SK-N-SH (cell line): ENCODE measurements at regions not wholly inside any gene's neighbourhood (a gene's known extent, or its start where the extent isn't known, plus 50 kb on each side); places are given as distances from the start of the nearest gene placed in this dataset.

ENCODE experiments used
- CTCF ChIA-PET: fragments of 300-600, 350-600 bp; formaldehyde crosslinking; extraction: SDS; loops from one replicate; lab custom pipeline; 2021; lab: Yijun Ruan, JAX
- POLR2A ChIA-PET: fragments of 350-600 bp; sonication (Branson Sonifier 250); formaldehyde crosslinking; extraction: SDS; loops from one replicate; lab custom pipeline; 2020; ENCODE audit warnings: antibody characterized with exemption, inconsistent platforms; lab: Yijun Ruan, JAX
- DNase-seq: peaks from one replicate; pipeline ENCODE4 v3.0.0; 2012
- H2AFZ ChIP-seq: fragments of 200-600 bp; sonication (generic); 2 replicates; pipeline ENCODE4 v1.8.1; 2016; ENCODE audit warnings: antibody characterized with exemption, mild to moderate bottlenecking, low read depth
- H3F3A ChIP-seq: fragments of 200-600 bp; sonication (generic); replicated peaks from 2 replicates; pipeline ENCODE3; 2016; ENCODE audit warnings: antibody characterized with exemption, mild to moderate bottlenecking; ENCODE audit not compliant: insufficient read depth
- H3K27ac ChIP-seq, 2 experiments: fragments of 200-500 bp in 1 of 2; fragments of 200-600 bp in 1 of 2; sonication (Bioruptor generic) in 1 of 2; sonication (generic), shearing (Covaris generic) in 1 of 2; 2 replicates each; pipeline versions ENCODE4 v1.5.1 to v1.6.1; 2014 to 2016; ENCODE audit warnings: low read depth in 2 of 2, inconsistent platforms in 1 of 2, low read length in 1 of 2, mild to moderate bottlenecking in 1 of 2, mixed read lengths in 1 of 2
- H3K27me3 ChIP-seq: fragments of 200-600 bp; sonication (generic), shearing (Covaris generic); 2 replicates; pipeline ENCODE4 v1.6.1; 2016; ENCODE audit warnings: mixed run types; ENCODE audit not compliant: insufficient read depth
- H3K36me3 ChIP-seq, 2 experiments: fragments of 200-500 bp in 1 of 2; fragments of 200-600 bp in 1 of 2; sonication (Bioruptor generic) in 1 of 2; sonication (generic) in 1 of 2; replicated peaks in 1 of 2; 2 replicates each; pipeline versions ENCODE3 to v1.5.1; 2014 to 2016; ENCODE audit warnings: low read length in 1 of 2, mild to moderate bottlenecking in 1 of 2; ENCODE audit not compliant: insufficient read depth in 2 of 2, control insufficient read depth in 1 of 2
- H3K4me1 ChIP-seq, 2 experiments: fragments of 200-500 bp in 1 of 2; fragments of 200-600 bp in 1 of 2; sonication (Bioruptor generic) in 1 of 2; sonication (generic), shearing (Covaris generic) in 1 of 2; 2 replicates each; pipeline versions ENCODE4 v1.5.1 to v1.6.1; 2014 to 2016; ENCODE audit warnings: low read depth in 1 of 2, low read length in 1 of 2, mixed run types in 1 of 2; ENCODE audit not compliant: insufficient read depth in 2 of 2, control insufficient read depth in 1 of 2
- H3K4me2 ChIP-seq: fragments of 200-600 bp; sonication (generic), shearing (Covaris generic); 2 replicates; pipeline ENCODE4 v1.6.1; 2017; ENCODE audit warnings: mixed run types
- H3K4me3 ChIP-seq, 2 experiments: fragments of 200-500 bp in 1 of 2; fragments of 200-600 bp in 1 of 2; sonication (Bioruptor generic) in 1 of 2; sonication (generic), shearing (Covaris generic) in 1 of 2; 2 replicates each; pipeline versions ENCODE4 v1.5.1 to v1.8.1; 2014 to 2016; ENCODE audit warnings: low read depth in 2 of 2, inconsistent platforms in 1 of 2, low read length in 1 of 2, mild to moderate bottlenecking in 1 of 2, mixed read lengths in 1 of 2, moderate library complexity in 1 of 2
- H3K79me2 ChIP-seq: fragments of 200-600 bp; sonication (generic); 2 replicates; pipeline ENCODE4 v1.8.1; 2017; ENCODE audit warnings: mild to moderate bottlenecking; ENCODE audit not compliant: insufficient read depth
- H3K9ac ChIP-seq: fragments of 200-600 bp; sonication (generic); 2 replicates; pipeline ENCODE4 v1.6.1; 2017; ENCODE audit warnings: mixed run types
- H3K9me2 ChIP-seq: fragments of 200-600 bp; sonication (generic); 2 replicates; pipeline ENCODE4 v1.6.1; 2017; ENCODE audit warnings: mixed run types
- H3K9me3 ChIP-seq: fragments of 200-600 bp; sonication (generic); 2 replicates; pipeline ENCODE4 v1.6.1; 2017; ENCODE audit warnings: mixed run types, mild to moderate bottlenecking, moderate library complexity
- H4K20me1 ChIP-seq: fragments of 200-600 bp; sonication (generic); 2 replicates; pipeline ENCODE4 v1.6.1; 2017; ENCODE audit warnings: mild to moderate bottlenecking, mixed run types; ENCODE audit not compliant: insufficient read depth
- CHD2 ChIP-seq: fragments of 150-350 bp; IDR thresholded peaks from 2 replicates; pipeline ENCODE4 v1.6.1; 2018; ENCODE audit warnings: low read length; ENCODE audit not compliant: partially characterized antibody
- EP300 ChIP-seq, 2 experiments: IDR thresholded peaks; 2 replicates each; pipeline versions ENCODE4 v1.4.0 to v1.6.1; 2012; ENCODE audit warnings: borderline replicate concordance in 1 of 2, low read depth in 1 of 2, low read length in 1 of 2
- EZH2phosphoT487 ChIP-seq: fragments of 200-600 bp; sonication (generic); IDR thresholded peaks from 2 replicates; pipeline ENCODE4 v1.6.1; 2017; ENCODE audit warnings: low read depth, mixed run types, mild to moderate bottlenecking, antibody characterized with exemption, moderate library complexity, borderline replicate concordance
- FOSL2 ChIP-seq: IDR thresholded peaks from 2 replicates; pipeline ENCODE4 v1.4.0; 2012; ENCODE audit warnings: low read depth, mild to moderate bottlenecking, moderate library complexity, borderline replicate concordance
- FOXM1 ChIP-seq: IDR thresholded peaks from 2 replicates; pipeline ENCODE4 v1.4.0; 2012; ENCODE audit warnings: low read depth, mild to moderate bottlenecking
- GABPA ChIP-seq: IDR thresholded peaks from 2 replicates; pipeline ENCODE4 v1.4.0; 2012; ENCODE audit warnings: low read depth, mild to moderate bottlenecking
- POLR2AphosphoS5 ChIP-seq: IDR thresholded peaks from 2 replicates; pipeline ENCODE4 v1.6.1; 2012; ENCODE audit warnings: low read depth, low read length
- RAD21 ChIP-seq: IDR thresholded peaks from 2 replicates; pipeline ENCODE4 v1.6.1; 2012; ENCODE audit warnings: mild to moderate bottlenecking, low read length
- TAF1 ChIP-seq: IDR thresholded peaks from 2 replicates; pipeline ENCODE4 v1.6.1; 2012; ENCODE audit warnings: low read depth, mild to moderate bottlenecking, low read length, moderate library complexity, borderline replicate concordance
- TEAD4 ChIP-seq: IDR thresholded peaks from 2 replicates; pipeline ENCODE4 v1.4.0; 2012; ENCODE audit warnings: mild to moderate bottlenecking, borderline replicate concordance; ENCODE audit not compliant: insufficient read depth
- WGBS: methylation state at CpG from one replicate; pipeline ENCODE4 v1.1.6; 2017; ENCODE audit warnings: low lambda C conversion rate; 5-methylcytosine and 5-hydroxymethylcytosine counted together
- TF ChIP-seq, protein P1 (sequence below): IDR thresholded peaks from 2 replicates; pipeline ENCODE4; 2012
- TF ChIP-seq, protein P2 (sequence below): fragments of 150-350 bp; IDR thresholded peaks from 2 replicates; pipeline ENCODE4 v1.6.1; 2016; ENCODE audit warnings: mild to moderate bottlenecking, low read depth, low read length
- TF ChIP-seq, protein P3 (sequence below): IDR thresholded peaks from 2 replicates; pipeline ENCODE4 v1.4.0; 2012; ENCODE audit warnings: low read depth, borderline replicate concordance
- TF ChIP-seq, protein P4 (sequence below): IDR thresholded peaks from 2 replicates; pipeline ENCODE4 v1.6.1; 2012; ENCODE audit warnings: mild to moderate bottlenecking, low read depth, low read length, moderate library complexity

- TF ChIP-seq, protein P1, sequence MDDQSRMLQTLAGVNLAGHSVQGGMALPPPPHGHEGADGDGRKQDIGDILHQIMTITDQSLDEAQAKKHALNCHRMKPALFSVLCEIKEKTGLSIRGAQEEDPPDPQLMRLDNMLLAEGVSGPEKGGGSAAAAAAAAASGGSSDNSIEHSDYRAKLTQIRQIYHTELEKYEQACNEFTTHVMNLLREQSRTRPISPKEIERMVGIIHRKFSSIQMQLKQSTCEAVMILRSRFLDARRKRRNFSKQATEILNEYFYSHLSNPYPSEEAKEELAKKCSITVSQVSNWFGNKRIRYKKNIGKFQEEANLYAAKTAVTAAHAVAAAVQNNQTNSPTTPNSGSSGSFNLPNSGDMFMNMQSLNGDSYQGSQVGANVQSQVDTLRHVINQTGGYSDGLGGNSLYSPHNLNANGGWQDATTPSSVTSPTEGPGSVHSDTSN: no peak
- TF ChIP-seq FOSL2: no peak
- no peak for TF ChIP-seq GABPA
- TF ChIP-seq TAF1: no peak
- no peak for TF ChIP-seq POLR2AphosphoS5
- no peak for TF ChIP-seq RAD21
Observed at GRCh38 chr3:94310341-94311135, 247.7 kb downstream of the NSUN3 start (continued).

DNA sequence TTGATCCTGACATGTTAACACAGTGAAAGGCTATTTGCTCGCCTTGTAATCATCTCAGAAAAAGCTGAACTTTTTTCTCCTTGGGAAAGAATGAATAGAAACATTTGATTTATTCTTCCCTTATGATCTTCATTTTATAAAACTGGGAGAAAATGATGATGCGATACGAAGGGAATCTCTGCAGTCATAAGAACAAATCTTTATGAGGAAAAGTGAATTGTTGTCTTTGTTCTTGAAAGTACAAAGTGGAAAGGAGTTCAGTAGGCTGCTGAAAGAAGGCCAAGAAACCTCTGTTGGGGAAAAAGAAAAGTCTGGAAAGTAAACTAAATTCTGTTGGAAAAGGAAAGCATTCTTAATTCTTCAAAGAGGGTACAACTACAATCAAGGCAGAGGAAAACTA, 248.8 kb downstream of the NSUN3 start:
- Histone ChIP-seq H4K20me1 (no peaks in the 10 kb centered on the region), H3K27me3 (no peaks in the 10 kb centered on the region), H3K9ac (no peak overlapping the region), H3K4me3 (no peak overlapping the region), H3K4me1 (no peaks in the 10 kb centered on the region), H3K36me3 (no peaks in the 10 kb centered on the region), H2AFZ (no peak overlapping the region), H3K79me2 (no peaks in the 10 kb centered on the region), H3K9me3 (no peaks in the 10 kb centered on the region), H3K9me2 (no peaks in the 10 kb centered on the region), H3K27ac (no peak overlapping the region), H3K4me2 (no peak overlapping the region), H3F3A (no peaks in the 10 kb centered on the region)
- ChIA-PET POLR2A (no interaction called here), CTCF (interaction anchor here (0.8 to 1.0 kb wide), 2 partner anchors 62 to 77 kb away, joined by 3 read pairs; no protein-coding TSS in a partner anchor)
- DNase-seq: no peak
- TF ChIP-seq RAD21 (no peak), FOXM1 (no peak), TEAD4 (no peak), TAF1 (no peak), EZH2phosphoT487 (no peak), CHD2 (no peak), EP300 (IDR thresholded peaks at IDR 0.05; ENCODE audit: borderline replicate concordance in 1 of 2, low read depth in 1 of 2, low read length in 1 of 2) (no peak)
- TF ChIP-seq, protein P2, sequence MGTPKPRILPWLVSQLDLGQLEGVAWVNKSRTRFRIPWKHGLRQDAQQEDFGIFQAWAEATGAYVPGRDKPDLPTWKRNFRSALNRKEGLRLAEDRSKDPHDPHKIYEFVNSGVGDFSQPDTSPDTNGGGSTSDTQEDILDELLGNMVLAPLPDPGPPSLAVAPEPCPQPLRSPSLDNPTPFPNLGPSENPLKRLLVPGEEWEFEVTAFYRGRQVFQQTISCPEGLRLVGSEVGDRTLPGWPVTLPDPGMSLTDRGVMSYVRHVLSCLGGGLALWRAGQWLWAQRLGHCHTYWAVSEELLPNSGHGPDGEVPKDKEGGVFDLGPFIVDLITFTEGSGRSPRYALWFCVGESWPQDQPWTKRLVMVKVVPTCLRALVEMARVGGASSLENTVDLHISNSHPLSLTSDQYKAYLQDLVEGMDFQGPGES: no peak
- TF ChIP-seq, protein P3, sequence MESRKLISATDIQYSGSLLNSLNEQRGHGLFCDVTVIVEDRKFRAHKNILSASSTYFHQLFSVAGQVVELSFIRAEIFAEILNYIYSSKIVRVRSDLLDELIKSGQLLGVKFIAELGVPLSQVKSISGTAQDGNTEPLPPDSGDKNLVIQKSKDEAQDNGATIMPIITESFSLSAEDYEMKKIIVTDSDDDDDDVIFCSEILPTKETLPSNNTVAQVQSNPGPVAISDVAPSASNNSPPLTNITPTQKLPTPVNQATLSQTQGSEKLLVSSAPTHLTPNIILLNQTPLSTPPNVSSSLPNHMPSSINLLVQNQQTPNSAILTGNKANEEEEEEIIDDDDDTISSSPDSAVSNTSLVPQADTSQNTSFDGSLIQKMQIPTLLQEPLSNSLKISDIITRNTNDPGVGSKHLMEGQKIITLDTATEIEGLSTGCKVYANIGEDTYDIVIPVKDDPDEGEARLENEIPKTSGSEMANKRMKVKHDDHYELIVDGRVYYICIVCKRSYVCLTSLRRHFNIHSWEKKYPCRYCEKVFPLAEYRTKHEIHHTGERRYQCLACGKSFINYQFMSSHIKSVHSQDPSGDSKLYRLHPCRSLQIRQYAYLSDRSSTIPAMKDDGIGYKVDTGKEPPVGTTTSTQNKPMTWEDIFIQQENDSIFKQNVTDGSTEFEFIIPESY: no peak
- TF ChIP-seq, protein P4, sequence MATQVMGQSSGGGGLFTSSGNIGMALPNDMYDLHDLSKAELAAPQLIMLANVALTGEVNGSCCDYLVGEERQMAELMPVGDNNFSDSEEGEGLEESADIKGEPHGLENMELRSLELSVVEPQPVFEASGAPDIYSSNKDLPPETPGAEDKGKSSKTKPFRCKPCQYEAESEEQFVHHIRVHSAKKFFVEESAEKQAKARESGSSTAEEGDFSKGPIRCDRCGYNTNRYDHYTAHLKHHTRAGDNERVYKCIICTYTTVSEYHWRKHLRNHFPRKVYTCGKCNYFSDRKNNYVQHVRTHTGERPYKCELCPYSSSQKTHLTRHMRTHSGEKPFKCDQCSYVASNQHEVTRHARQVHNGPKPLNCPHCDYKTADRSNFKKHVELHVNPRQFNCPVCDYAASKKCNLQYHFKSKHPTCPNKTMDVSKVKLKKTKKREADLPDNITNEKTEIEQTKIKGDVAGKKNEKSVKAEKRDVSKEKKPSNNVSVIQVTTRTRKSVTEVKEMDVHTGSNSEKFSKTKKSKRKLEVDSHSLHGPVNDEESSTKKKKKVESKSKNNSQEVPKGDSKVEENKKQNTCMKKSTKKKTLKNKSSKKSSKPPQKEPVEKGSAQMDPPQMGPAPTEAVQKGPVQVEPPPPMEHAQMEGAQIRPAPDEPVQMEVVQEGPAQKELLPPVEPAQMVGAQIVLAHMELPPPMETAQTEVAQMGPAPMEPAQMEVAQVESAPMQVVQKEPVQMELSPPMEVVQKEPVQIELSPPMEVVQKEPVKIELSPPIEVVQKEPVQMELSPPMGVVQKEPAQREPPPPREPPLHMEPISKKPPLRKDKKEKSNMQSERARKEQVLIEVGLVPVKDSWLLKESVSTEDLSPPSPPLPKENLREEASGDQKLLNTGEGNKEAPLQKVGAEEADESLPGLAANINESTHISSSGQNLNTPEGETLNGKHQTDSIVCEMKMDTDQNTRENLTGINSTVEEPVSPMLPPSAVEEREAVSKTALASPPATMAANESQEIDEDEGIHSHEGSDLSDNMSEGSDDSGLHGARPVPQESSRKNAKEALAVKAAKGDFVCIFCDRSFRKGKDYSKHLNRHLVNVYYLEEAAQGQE: no peak
- 67% methylated on average over 3 of the region's 3 CpGs for WGBS
